Fibroblast of lung (primary cell): ENCODE measurements at regions not wholly inside any gene's neighbourhood (a gene's known extent, or its start where the extent isn't known, plus 50 kb on each side); places are given as distances from the start of the nearest gene placed in this dataset.

Experiments used
- DNase-seq, 2 donors: peaks; one replicate each; pipeline versions ENCODE4 v3.0.0 to v3.0.0-alpha.2; 2010; ENCODE audit warnings: low read depth in 2 of 2
- H2AFZ ChIP-seq: 2 replicates; pipeline ENCODE4 v1.5.1; 2012; ENCODE audit warnings: low read length, control low read depth, inconsistent platforms
- H3K27ac ChIP-seq: 2 replicates; pipeline ENCODE4 v1.5.1; 2011; ENCODE audit warnings: low read length, control low read depth; ENCODE audit not compliant: insufficient read depth
- H3K27me3 ChIP-seq: 2 replicates; pipeline ENCODE4 v1.5.1; 2011; ENCODE audit warnings: mild to moderate bottlenecking, low read length; ENCODE audit not compliant: control insufficient read depth, insufficient read depth
- H3K36me3 ChIP-seq: 2 replicates; pipeline ENCODE4 v1.5.1; 2011; ENCODE audit warnings: low read length; ENCODE audit not compliant: control insufficient read depth, insufficient read depth
- H3K4me1 ChIP-seq: 2 replicates; pipeline ENCODE4 v1.5.1; 2011; ENCODE audit warnings: low read length; ENCODE audit not compliant: control insufficient read depth, insufficient read depth; ENCODE audit errors: extremely low read depth
- H3K4me2 ChIP-seq: 2 replicates; pipeline ENCODE4 v1.5.1; 2011; ENCODE audit warnings: low read length, control low read depth; ENCODE audit not compliant: insufficient read depth; ENCODE audit errors: extremely low read depth
- H3K4me3 ChIP-seq, 4 experiments: fragments of 200-600 bp in 1 of 4; sonication (generic) in 1 of 4; replicated peaks in 1 of 4; 2 replicates each; pipeline ENCODE4 v1.5.1; 2011 to 2016; ENCODE audit warnings: low read length in 4 of 4, low read depth in 3 of 4, mild to moderate bottlenecking in 3 of 4, control low read depth in 2 of 4, inconsistent platforms in 1 of 4, mixed read lengths in 1 of 4; ENCODE audit not compliant: insufficient read depth in 1 of 4; ENCODE audit errors: control extremely low read depth in 1 of 4
- H3K79me2 ChIP-seq: 2 replicates; pipeline ENCODE4 v1.5.1; 2012; ENCODE audit warnings: mild to moderate bottlenecking, low read length, inconsistent platforms; ENCODE audit not compliant: control insufficient read depth, insufficient read depth
- H3K9ac ChIP-seq: 2 replicates; pipeline ENCODE4 v1.5.1; 2011; ENCODE audit warnings: mild to moderate bottlenecking, low read length, control low read depth; ENCODE audit not compliant: insufficient read depth
- H3K9me3 ChIP-seq: 2 replicates; pipeline ENCODE4 v1.5.1; 2012; ENCODE audit warnings: low read depth, low read length; ENCODE audit not compliant: control insufficient read depth, insufficient read depth
- H4K20me1 ChIP-seq: 2 replicates; pipeline ENCODE4 v1.5.1; 2011; ENCODE audit warnings: low read length; ENCODE audit not compliant: control insufficient read depth, insufficient read depth; ENCODE audit errors: extremely low read depth
- EZH2 ChIP-seq: IDR thresholded peaks from 2 replicates; pipeline ENCODE4 v1.5.1; 2012; ENCODE audit warnings: low read length, control low read depth, mild to moderate bottlenecking; ENCODE audit errors: missing control alignments
- TF ChIP-seq, protein P1 (sequence below), 2 donors: IDR thresholded peaks in 1 of 2; conservative IDR thresholded peaks in 1 of 2; 1 replicate in 1 of 2; 2 replicates in 1 of 2; pipeline ENCODE4 v1.5.1; 2011 to 2012; ENCODE audit warnings: low read length in 2 of 2, control low read depth in 1 of 2, inconsistent platforms in 1 of 2, low read depth in 1 of 2, mild to moderate bottlenecking in 1 of 2

- Histone ChIP-seq H3K4me3 (no peak overlapping the region), H4K20me1 (no peaks in the 10 kb centered on the region), H3K4me1 (no peaks in the 10 kb centered on the region), H3K36me3 (no peaks in the 10 kb centered on the region), H3K9ac (no peak overlapping the region), H3K27ac (no peak overlapping the region), H3K4me2 (no peak overlapping the region), H3K9me3 (no peaks in the 10 kb centered on the region), H3K79me2 (no peaks in the 10 kb centered on the region), H3K27me3 (no peaks in the 10 kb centered on the region), H2AFZ (no peak overlapping the region)
- TF ChIP-seq, protein P1, sequence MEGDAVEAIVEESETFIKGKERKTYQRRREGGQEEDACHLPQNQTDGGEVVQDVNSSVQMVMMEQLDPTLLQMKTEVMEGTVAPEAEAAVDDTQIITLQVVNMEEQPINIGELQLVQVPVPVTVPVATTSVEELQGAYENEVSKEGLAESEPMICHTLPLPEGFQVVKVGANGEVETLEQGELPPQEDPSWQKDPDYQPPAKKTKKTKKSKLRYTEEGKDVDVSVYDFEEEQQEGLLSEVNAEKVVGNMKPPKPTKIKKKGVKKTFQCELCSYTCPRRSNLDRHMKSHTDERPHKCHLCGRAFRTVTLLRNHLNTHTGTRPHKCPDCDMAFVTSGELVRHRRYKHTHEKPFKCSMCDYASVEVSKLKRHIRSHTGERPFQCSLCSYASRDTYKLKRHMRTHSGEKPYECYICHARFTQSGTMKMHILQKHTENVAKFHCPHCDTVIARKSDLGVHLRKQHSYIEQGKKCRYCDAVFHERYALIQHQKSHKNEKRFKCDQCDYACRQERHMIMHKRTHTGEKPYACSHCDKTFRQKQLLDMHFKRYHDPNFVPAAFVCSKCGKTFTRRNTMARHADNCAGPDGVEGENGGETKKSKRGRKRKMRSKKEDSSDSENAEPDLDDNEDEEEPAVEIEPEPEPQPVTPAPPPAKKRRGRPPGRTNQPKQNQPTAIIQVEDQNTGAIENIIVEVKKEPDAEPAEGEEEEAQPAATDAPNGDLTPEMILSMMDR (conservative IDR thresholded peaks at IDR 0.05 in 1 of 2, IDR thresholded peaks at IDR 0.05 in 1 of 2; ENCODE audit: low read depth in 1 of 2, low read length in 2 of 2): no peak
- no peak for TF ChIP-seq EZH2
- DNase-seq: no peak
These were observed 576.7 kb downstream of the OLFM4 start for GRCh38 chr13:53605326-53605725.

- no peak for DNase-seq
- no peak overlapping the region for H3K27ac ChIP-seq
- H3K4me1 ChIP-seq: no peaks in the 10 kb centered on the region
- TF ChIP-seq EZH2: no peak
- TF ChIP-seq, protein P1 (conservative IDR thresholded peaks at IDR 0.05 in 1 of 2, IDR thresholded peaks at IDR 0.05 in 1 of 2; ENCODE audit: low read depth in 1 of 2, low read length in 2 of 2): no peak
- no peaks in the 10 kb centered on the region for H3K27me3 ChIP-seq
- H3K9ac ChIP-seq: no peak overlapping the region
- H3K4me2 ChIP-seq: no peak overlapping the region
- H3K9me3 ChIP-seq: no peaks in the 10 kb centered on the region
- H4K20me1 ChIP-seq: no peaks in the 10 kb centered on the region
- H3K4me3 ChIP-seq: no peak overlapping the region
- H2AFZ ChIP-seq: no peak overlapping the region
- H3K36me3 ChIP-seq: no peaks in the 10 kb centered on the region
- H3K79me2 ChIP-seq: no peaks in the 10 kb centered on the region
These were observed 583.6 kb downstream of the OLFM4 start for GRCh38 chr13:53612200-53612599.

DNA sequence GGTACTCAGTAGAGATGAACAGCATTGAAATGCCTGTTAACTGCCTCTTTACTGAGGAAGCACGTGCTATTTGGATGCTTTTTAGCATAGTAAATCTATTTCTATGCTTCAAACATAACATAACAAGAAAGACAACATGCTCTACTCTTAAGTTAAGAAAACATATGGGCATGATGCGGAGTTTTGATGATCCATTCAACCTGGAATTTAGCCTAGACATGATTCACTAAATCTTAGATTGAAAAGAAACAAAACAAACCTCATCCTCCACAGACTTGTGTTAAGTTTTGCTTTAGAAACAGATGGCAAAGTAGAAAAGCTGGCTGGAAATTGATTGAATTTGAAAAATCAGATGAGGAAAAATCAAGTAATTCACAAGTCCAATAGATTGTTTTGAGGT lies 593.8 kb downstream of the OLFM4 start:
- Histone ChIP-seq H3K36me3 (no peaks in the 10 kb centered on the region), H3K27ac (no peak overlapping the region), H3K4me2 (no peak overlapping the region), H3K27me3 (no peaks in the 10 kb centered on the region), H3K9me3 (no peaks in the 10 kb centered on the region), H4K20me1 (no peaks in the 10 kb centered on the region), H3K4me3 (no peak overlapping the region), H3K4me1 (no peaks in the 10 kb centered on the region), H3K9ac (no peak overlapping the region), H2AFZ (no peak overlapping the region), H3K79me2 (no peaks in the 10 kb centered on the region)
- no peak for TF ChIP-seq EZH2
- no peak for DNase-seq

DNA sequence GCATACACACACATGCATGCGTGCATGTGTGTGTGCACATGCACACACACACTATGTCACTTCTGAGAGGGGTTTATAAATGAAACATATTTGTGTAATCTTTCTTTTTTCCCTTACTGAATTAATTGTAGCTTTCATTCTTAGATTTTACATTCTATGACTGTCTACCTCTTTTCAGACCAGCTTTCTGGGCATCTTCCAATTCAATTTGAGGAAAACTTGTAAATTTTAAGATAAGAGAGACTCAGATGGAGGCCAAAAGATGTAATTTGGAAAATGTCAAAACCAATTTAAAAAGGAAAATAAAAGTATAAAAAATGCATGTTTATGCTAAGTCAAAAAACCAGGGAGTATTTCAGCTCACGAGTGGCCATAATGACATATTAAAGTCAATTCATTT lies 594.5 kb downstream of the OLFM4 start:
- no peak for DNase-seq
- H2AFZ ChIP-seq: no peak overlapping the region
- no peak for TF ChIP-seq EZH2
- TF ChIP-seq, protein P1 (conservative IDR thresholded peaks at IDR 0.05 in 1 of 2, IDR thresholded peaks at IDR 0.05 in 1 of 2; ENCODE audit: low read depth in 1 of 2, low read length in 2 of 2): no peak
- H3K4me2 ChIP-seq: no peak overlapping the region
- no peaks in the 10 kb centered on the region for H3K36me3 ChIP-seq
- H3K9ac ChIP-seq: no peak overlapping the region
- no peak overlapping the region for H3K27ac ChIP-seq
- no peak overlapping the region for H3K4me3 ChIP-seq
- H3K27me3 ChIP-seq: no peaks in the 10 kb centered on the region
- H4K20me1 ChIP-seq: no peaks in the 10 kb centered on the region
- H3K4me1 ChIP-seq: no peaks in the 10 kb centered on the region
- H3K79me2 ChIP-seq: no peaks in the 10 kb centered on the region
- no peaks in the 10 kb centered on the region for H3K9me3 ChIP-seq
